Panc1 (cell line): ENCODE measurements at regions not wholly inside any gene's neighbourhood (a gene's known extent, or its start where the extent isn't known, plus 50 kb on each side); places are given as distances from the start of the nearest gene placed in this dataset.

Source experiments
- ATAC-seq: fragments of 200-7000 bp; cut with Tn5 transposase; 2 replicates; pipeline ENCODE4 v1.9.1; 2020; ENCODE audit warnings: mild to moderate bottlenecking, moderate library complexity
- BruUV-seq: library from RNA; stranded (reverse); fragments of 400-500 nt; replicated peaks from 2 replicates; lab custom pipeline; 2021; lab: Mats Ljungman, UMichigan
- CTCF ChIA-PET: fragments of 300-600 bp; sonication (Branson Sonifier 250); formaldehyde crosslinking; loops from one replicate; lab custom pipeline; 2022; ENCODE audit warnings: antibody characterized with exemption; lab: Charles Lee
- POLR2A ChIA-PET: fragments of 300-600 bp; sonication (Branson Sonifier 250); formaldehyde crosslinking; loops from one replicate; lab custom pipeline; 2022; ENCODE audit warnings: antibody characterized with exemption; lab: Charles Lee
- DNase-seq: peaks from one replicate; pipeline ENCODE4 v3.0.0-alpha.2; 2010; ENCODE audit warnings: low read depth, low spot score
- H3K27ac ChIP-seq: 2 replicates; pipeline ENCODE4 v1.5.1; 2011; ENCODE audit warnings: mild to moderate bottlenecking, low read length, inconsistent platforms
- H3K27me3 ChIP-seq: fragments of 200-500 bp; sonication (Bioruptor generic); 2 replicates; pipeline ENCODE4 v1.6.0; 2014; ENCODE audit warnings: low read length, inconsistent platforms; ENCODE audit not compliant: control insufficient read depth, insufficient read depth
- H3K36me3 ChIP-seq: fragments of 200-500 bp; sonication (Bioruptor generic); 2 replicates; pipeline ENCODE4 v1.5.1; 2014; ENCODE audit warnings: inconsistent platforms, mild to moderate bottlenecking, low read length, moderate library complexity; ENCODE audit not compliant: control insufficient read depth, insufficient read depth
- H3K4me1 ChIP-seq: 2 replicates; pipeline ENCODE4 v1.5.1; 2011; ENCODE audit warnings: inconsistent platforms, mild to moderate bottlenecking, low read length, moderate library complexity; ENCODE audit not compliant: control insufficient read depth, insufficient read depth
- H3K4me3 ChIP-seq, 2 experiments: 2 replicates each; pipeline ENCODE4 v1.5.1; 2011 to 2012; ENCODE audit warnings: low read depth in 2 of 2, low read length in 2 of 2, mild to moderate bottlenecking in 2 of 2, inconsistent platforms in 1 of 2, moderate library complexity in 1 of 2
- H3K9me3 ChIP-seq: fragments of 200-500 bp; sonication (Bioruptor generic); 2 replicates; pipeline ENCODE4 v1.5.1; 2014; ENCODE audit warnings: low read depth, mild to moderate bottlenecking, inconsistent platforms, low read length, moderate library complexity; ENCODE audit not compliant: control insufficient read depth, insufficient read depth
- POLR2AphosphoS5 ChIP-seq: IDR thresholded peaks from 2 replicates; pipeline ENCODE4 v1.6.1; 2012; ENCODE audit warnings: mild to moderate bottlenecking, low read depth, low read length, moderate library complexity
- REST ChIP-seq, 2 experiments: IDR thresholded peaks; 2 replicates each; pipeline ENCODE4 v1.6.1; 2011 to 2012; ENCODE audit warnings: low read depth in 2 of 2, control low read depth in 1 of 2, low read length in 1 of 2, mild to moderate bottlenecking in 1 of 2, moderate library complexity in 1 of 2; ENCODE audit not compliant: insufficient read depth in 1 of 2
- SIN3A ChIP-seq: IDR thresholded peaks from 2 replicates; pipeline ENCODE4 v1.6.1; 2012; ENCODE audit warnings: low read depth, mild to moderate bottlenecking, low read length, moderate library complexity, borderline replicate concordance; ENCODE audit not compliant: insufficient read depth
- TCF7L2 ChIP-seq: IDR thresholded peaks from 2 replicates; pipeline ENCODE4 v1.6.1; 2011; ENCODE audit warnings: mild to moderate bottlenecking, low read depth, low read length, inconsistent platforms
- in situ Hi-C: cut with HindIII; loops from 2 replicates; pipeline ENCODE4 v1.10.0; 2016; ENCODE audit warnings: low sequenced_read_pairs, low pct_unique_long_range_greater_than_20kb
- intact Hi-C: fragments of 100-400 bp; cut with micrococcal nuclease; formaldehyde crosslinking; loops from one replicate; pipeline ENCODE4 v1.10.0; 2022; ENCODE audit not compliant: unreplicated experiment
- TF ChIP-seq, protein P1 (sequence below): fragments of 450-650 bp; IDR thresholded peaks from 2 replicates; pipeline ENCODE4 v1.5.1; 2017; ENCODE audit warnings: mild to moderate bottlenecking

- no peaks in the 10 kb centered on the region for H3K36me3 ChIP-seq
- in situ Hi-C loops (no loop called here), intact Hi-C loops (no loop called here)
- no peak overlapping the region for H3K27ac ChIP-seq
- no peaks in the 10 kb centered on the region for H3K4me1 ChIP-seq
- ATAC-seq: no peak
- TF ChIP-seq TCF7L2: no peak
- TF ChIP-seq, protein P1, sequence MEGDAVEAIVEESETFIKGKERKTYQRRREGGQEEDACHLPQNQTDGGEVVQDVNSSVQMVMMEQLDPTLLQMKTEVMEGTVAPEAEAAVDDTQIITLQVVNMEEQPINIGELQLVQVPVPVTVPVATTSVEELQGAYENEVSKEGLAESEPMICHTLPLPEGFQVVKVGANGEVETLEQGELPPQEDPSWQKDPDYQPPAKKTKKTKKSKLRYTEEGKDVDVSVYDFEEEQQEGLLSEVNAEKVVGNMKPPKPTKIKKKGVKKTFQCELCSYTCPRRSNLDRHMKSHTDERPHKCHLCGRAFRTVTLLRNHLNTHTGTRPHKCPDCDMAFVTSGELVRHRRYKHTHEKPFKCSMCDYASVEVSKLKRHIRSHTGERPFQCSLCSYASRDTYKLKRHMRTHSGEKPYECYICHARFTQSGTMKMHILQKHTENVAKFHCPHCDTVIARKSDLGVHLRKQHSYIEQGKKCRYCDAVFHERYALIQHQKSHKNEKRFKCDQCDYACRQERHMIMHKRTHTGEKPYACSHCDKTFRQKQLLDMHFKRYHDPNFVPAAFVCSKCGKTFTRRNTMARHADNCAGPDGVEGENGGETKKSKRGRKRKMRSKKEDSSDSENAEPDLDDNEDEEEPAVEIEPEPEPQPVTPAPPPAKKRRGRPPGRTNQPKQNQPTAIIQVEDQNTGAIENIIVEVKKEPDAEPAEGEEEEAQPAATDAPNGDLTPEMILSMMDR: no peak
- TF ChIP-seq REST (IDR thresholded peaks at IDR 0.05; ENCODE audit: insufficient read depth in 1 of 2, low read depth in 2 of 2, low read length in 1 of 2): no peak
- TF ChIP-seq POLR2AphosphoS5: no peak
- TF ChIP-seq SIN3A: no peak
- BruUV-seq: no TSS peak
- ChIA-PET CTCF (no interaction called here), POLR2A (no interaction called here)
- no peaks in the 10 kb centered on the region for H3K9me3 ChIP-seq
- H3K4me3 ChIP-seq: no peak overlapping the region
- no peak for DNase-seq
- no peaks in the 10 kb centered on the region; the same call in 1 of the 2 replicates for H3K27me3 ChIP-seq
These were observed 208.0 kb downstream of the ZNF365 start for GRCh38 chr10:62582101-62582705.

DNA sequence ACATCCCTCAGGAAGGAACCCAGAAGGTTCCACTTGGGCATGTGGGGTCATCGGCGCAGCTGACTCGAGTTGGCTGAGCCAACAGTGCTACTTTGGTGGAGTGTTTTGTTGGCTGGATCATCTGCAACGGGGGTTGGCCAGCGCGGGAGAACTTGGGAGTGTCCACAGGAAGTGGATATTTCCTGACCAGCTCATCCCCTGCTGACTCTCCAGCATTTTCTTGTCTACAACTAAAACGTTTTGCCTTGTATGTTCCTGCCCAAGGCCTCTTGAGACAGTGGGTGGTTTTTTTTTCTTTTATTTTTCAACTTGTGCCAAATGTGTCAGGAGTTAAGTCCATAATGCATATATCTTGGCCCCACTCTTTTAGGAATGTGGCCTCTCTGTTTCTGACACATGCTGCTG is 208.6 kb downstream of the ZNF365 start:
- in situ Hi-C loops: no loop called here
- Histone ChIP-seq H3K27me3 (no peaks in the 10 kb centered on the region; the same call in 1 of the 2 replicates), H3K4me1 (no peaks in the 10 kb centered on the region), H3K36me3 (no peaks in the 10 kb centered on the region), H3K4me3 (no peak overlapping the region), H3K27ac (no peak overlapping the region), H3K9me3 (no peaks in the 10 kb centered on the region)
- no peak for ATAC-seq
- POLR2A ChIA-PET: no interaction called here
- CTCF ChIA-PET: no interaction called here
- BruUV-seq: no TSS peak
- intact Hi-C loops: no loop called here
- no peak for DNase-seq
- TF ChIP-seq REST (IDR thresholded peaks at IDR 0.05; ENCODE audit: insufficient read depth in 1 of 2, low read depth in 2 of 2, low read length in 1 of 2): no peak
- no peak for TF ChIP-seq SIN3A
- TF ChIP-seq, protein P1: no peak
- no peak for TF ChIP-seq TCF7L2
- no peak for TF ChIP-seq POLR2AphosphoS5
